HG03575 (cell line): ENCODE measurements at regions not wholly inside any gene's neighbourhood (a gene's known extent, or its start where the extent isn't known, plus 50 kb on each side); places are given as distances from the start of the nearest gene placed in this dataset.
"Not testable (repeated sequence)": the region's sequence is repeated elsewhere in the genome, so short reads cannot be mapped to it uniquely, and the experiment has no call there.

Source experiments
- ATAC-seq: cut with Tn5 transposase; IDR thresholded peaks from one replicate; pipeline ENCODE4 v1.9.1; 2021; ENCODE audit not compliant: unreplicated experiment, insufficient number of reproducible peaks, low FRiP score; ENCODE audit errors: extremely low read depth

- ATAC-seq, result no peak
Measured at GRCh38 chr7:13097499-13097898, 410.1 kb downstream of the ARL4A start.

GRCh38 chr7:13098161-13098560 lies 410.7 kb downstream of the ARL4A start:
- no peak for ATAC-seq

GRCh38 chr7:13099154-13099795 lies 411.8 kb downstream of the ARL4A start:
- no peak for ATAC-seq

- ATAC-seq, result no peak
Measured at GRCh38 chr7:13104128-13104527, 416.7 kb downstream of the ARL4A start.

DNA sequence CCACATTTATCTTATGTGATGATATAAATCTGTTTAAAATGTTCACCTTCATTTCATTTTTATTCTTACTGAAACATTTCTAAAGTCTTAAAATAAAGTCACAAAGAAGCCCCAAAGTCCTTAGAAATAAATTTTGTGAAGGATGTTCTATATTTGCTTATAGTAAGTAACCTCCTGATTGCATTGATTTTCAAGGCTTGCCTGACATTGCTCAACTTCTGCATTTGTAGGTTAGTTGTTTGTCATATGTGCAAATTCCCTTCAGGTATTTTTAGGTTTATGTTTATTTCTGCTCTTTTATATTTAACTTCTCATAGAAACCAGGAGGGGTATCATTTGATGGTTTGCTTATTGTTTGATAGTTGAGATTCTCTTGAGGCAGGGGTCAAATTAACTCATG lies 417.8 kb downstream of the ARL4A start:
- no peak for ATAC-seq

DNA sequence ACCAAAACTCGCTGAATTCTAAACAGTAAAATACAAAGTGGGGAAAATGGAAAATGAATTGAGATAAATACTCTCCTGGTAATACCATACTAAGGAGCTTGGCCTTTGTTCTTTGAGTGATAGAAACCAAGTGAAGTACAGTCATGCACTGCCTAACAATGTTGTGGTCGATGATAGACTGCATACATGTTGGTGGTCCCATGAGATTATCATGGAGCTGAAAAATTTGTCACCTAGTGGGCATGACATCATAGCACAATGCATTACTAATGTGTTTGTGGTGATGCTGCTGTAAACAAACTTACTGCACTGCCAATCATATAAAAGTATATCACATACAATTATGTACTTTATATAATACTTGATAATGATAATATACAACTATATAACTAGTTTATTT lies 419.1 kb downstream of the ARL4A start:
- no peak for ATAC-seq

DNA sequence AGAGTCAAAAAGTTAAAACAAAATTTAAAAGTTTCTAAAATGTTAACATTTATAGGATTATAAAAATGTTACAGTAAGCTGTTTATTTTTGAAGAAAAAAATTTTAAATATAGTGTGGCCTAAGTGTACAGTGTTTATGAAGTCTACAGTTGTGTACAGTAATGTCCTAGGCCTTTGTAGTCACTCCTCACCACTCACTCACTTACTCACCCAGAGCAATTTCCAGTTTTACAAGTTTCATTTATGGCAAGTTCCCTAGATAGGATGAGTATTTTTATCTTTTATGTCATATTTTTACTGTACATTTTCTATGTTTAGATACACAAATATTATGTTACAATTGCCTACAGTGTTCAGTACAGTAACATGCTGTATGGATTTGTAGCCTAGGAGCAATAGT lies 419.9 kb downstream of the ARL4A start:
- ATAC-seq, result no peak

DNA sequence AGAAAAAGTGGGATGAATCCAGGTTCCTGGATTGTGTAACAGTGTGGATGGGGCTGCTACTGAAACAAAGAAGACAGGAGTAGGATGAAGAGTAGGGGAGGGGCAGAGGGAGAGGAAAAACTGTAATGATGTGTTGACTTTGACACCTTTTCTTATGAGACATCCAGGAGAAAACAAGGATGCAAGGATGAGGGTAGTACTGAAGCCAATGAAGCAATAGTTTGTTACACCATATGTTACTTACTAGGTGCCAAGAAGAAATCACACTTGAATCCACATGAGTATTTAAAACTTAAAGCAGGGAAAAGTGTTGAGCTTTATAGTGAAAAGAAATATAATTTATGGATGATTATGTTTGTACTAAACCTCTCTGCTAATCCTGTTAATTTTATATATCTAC lies 420.6 kb downstream of the ARL4A start:
- no peak for ATAC-seq

DNA sequence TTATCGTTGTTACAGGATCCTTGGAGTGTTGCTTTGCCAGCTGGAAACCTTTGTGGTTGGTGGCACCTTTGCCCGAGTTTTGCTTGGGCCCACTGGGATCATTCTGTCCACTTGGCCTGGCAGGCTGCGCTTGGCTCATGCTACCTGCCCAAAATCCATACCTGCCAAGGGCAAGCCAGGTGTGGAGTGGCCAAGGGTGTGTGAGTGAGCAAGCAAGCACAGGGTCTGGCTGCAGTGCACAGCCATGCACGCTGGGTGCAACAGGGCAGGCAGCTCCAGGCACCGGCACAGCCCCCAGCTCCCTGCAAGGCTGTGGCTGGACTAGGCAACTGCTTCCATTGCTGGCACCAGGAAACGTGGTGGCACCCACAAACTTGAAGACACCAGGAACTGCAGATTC lies 421.8 kb downstream of the ARL4A start:
- no peak for ATAC-seq

DNA sequence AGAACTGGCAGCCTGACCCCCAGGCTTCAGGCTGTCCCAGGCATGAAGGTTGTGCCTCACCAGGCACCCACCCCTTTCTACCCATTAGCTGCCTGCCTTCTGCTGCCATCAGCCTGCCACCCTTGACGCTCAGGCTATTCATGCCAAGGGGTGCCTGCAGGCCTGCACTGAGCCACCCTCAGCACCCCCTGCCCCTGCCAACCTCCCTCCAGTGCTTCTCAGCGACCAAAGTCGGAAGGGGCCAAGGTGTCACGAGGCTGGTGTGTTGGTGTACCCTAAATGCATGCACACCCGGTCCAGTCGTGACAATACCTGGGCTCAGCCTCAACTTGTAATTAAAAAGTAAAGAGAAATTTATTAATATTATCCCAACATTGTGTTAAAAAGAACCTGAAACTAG lies 422.7 kb downstream of the ARL4A start:
- ATAC-seq, result no peak

DNA sequence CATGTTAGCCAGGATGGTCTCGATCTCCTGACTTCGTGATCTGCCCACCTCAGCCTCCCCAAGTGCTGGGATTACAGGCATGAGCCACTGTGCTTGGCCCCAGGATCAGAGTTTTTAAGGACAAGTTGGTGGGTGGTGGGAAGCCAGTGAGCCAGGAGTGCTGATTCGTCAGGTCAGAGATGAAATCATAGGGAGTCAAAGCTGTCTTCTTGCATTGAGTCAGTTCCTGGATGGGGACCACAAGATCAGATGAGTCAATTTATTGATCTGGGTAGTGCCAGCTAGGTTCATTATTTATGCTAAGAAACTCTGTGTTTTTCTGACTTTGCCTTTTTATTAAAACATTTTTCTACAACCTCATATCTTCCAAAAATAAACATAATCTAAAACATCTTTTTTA lies 423.8 kb downstream of the ARL4A start:
- no peak for ATAC-seq

DNA sequence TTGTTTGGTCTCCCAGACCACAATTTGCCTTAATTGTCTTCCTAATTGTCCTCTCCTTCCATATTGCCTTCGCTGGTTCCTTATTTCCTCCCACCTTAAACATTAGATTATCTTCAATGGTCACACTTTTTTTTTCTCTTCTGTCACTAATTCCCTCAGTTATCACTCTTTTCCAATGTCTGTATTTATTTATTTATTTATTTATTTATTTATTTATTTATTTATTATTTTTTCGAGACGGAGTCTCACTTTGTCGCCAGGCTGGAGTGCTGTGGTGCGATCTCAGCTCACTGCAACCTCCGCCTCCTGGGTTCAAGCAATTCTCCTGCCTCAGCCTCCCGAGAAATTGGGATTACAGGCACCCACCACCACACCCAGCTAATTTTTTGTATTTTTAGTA lies 426.8 kb downstream of the ARL4A start:
- not testable (repeated sequence) for ATAC-seq

GRCh38 chr7:13115157-13115772 lies 427.8 kb downstream of the ARL4A start:
- ATAC-seq, result no peak

DNA sequence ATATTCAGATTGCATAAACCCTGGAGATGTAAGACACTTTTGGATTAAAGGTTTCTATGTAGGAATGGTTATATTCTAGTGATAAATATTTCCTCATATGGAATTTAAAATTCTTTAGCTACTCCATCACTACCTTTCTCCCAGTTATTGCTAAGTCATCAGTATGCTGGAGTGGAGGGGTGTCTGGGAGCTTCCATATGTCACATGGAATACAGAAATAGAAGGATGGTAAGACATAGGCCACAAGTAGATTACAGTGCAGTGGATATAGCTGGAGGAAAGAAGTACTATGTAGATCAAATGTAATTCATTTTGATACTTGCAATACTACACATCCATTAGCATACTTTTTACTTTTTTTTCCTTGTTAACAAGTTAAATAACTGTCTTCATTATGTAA lies 428.4 kb downstream of the ARL4A start:
- no peak for ATAC-seq

GRCh38 chr7:13117103-13117502 lies 429.7 kb downstream of the ARL4A start:
- no peak for ATAC-seq

DNA sequence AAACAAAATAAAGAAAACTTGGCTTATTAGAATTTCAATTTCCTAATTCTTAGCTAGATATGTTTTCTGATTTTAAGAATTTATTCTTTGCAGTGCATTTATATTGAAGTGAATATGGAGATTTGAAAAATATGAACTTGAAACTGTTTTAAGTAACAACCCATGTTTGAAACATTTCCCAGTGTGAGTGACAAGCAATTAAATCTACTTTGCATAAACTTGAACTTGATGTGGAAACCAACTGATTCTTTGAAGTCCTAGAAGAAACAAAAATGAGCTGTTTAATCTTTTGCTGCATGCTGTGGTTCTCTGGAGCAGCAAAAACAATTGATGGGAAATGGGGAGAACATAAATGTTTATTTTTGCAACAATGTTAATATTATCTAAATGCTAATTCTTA lies 430.2 kb downstream of the ARL4A start:
- no peak for ATAC-seq

DNA sequence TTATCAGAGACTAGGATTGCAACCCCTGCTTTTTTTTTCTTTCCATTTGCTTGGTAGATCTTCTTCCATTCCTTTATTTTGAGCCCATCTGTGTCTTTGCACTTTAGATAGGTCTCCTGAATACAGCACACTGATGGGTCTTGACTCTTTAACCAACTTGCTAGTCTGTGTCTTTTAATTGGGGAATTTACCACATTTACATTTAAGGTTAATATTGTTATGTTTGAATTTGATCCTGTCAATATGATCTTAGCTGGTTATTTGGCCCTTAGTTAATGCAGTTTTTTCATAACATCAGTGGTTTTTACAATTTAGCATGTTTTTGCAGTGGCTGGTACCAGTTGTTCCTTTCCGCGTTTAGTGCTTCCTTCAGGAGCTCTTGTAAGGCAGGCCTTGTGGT lies 437.2 kb downstream of the ARL4A start:
- ATAC-seq, result not testable (repeated sequence)

DNA sequence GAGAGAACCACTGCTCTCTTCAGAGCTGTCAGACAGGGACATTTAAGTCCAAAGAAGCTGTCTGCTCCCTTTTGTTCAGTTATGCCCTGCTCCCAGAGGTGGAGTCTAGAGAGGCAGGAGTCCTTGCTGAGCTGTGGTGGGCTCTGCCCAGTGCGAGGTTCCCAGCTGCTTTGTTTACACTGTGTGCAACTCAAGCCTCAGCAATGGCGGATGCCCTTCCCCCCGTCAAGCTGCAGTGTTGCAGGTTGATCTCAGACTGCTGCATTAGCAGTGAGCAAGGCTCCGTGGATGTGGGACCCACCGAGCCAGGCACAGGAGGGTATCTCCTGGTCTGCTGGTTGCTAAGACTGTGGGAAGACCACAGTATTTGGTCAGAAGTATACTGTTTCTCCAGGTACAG lies 438.9 kb downstream of the ARL4A start:
- ATAC-seq, result no peak

- no peak for ATAC-seq
Measured at GRCh38 chr7:13130321-13130720, 442.9 kb downstream of the ARL4A start.

DNA sequence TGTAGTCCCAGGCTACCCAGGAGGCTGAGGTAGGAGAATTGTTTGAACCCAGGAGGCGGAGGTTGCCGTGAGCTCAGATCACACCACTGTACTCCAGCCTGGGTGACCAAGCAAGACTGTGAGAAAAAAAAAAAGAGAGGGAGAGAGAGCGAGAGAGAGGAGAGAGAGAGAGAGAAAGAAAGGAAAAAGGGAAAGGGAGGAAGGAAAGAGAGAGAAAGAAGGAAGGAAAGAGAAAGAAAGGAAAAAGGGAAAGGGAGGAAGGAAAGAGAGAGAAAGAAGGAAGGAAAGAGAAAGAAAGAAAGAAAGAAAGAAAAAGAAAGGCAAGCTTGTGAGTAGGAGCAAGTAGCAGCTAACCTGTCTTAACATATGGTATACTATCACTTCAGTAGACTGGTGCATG lies 443.5 kb downstream of the ARL4A start:
- ATAC-seq, result not testable (repeated sequence)

- no peak for ATAC-seq
Measured at GRCh38 chr7:13132314-13132713, 444.9 kb downstream of the ARL4A start.
